ENCODE measurements at regions not wholly inside any gene's neighbourhood (a gene's known extent, or its start where the extent isn't known, plus 50 kb on each side); places are given as distances from the start of the nearest gene placed in this dataset.
"Not testable (repeated sequence)": the region's sequence is repeated elsewhere in the genome, so short reads cannot be mapped to it uniquely, and the experiment has no call there.

DNA sequence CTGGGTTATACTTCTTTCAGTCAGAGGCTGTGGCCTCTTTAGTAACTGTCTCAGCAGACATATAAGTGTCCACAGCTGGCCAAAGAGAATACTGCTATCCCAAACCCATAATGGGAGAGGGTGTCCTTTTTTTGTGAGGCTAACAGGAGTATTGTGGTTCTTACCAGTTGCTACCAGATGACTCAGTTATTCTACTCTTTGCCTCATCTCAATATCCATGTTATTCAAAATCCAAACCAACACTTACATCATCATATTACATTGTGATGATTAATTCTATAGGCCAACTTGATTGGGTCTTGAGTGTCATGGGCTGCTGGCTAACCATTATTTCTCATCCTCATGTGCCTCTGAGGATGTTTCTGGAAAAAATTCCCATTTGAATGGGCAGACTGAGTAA lies 120.9 kb downstream of the TMEM168 start:
- DNase-seq: no peak

DNA sequence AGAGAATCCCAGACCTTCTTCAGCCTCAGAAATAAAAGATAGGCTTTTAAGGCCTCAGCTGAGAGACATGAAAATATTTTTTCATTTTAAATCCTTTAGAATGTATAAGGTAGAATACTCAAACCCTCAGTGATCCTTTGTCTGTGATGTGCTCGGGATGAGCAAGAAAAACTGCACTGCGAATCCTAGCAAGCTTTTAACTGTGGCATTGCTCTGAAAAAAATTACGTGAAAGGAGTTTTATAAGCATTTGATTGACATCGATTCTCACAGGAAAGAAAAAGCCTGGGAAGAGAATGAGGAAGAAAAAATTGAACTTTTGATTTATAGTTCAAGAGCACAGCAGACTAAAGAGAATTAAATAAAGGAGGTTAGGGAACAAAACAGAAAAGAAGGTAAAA lies 120.0 kb downstream of the TMEM168 start:
- no peak for DNase-seq

DNA sequence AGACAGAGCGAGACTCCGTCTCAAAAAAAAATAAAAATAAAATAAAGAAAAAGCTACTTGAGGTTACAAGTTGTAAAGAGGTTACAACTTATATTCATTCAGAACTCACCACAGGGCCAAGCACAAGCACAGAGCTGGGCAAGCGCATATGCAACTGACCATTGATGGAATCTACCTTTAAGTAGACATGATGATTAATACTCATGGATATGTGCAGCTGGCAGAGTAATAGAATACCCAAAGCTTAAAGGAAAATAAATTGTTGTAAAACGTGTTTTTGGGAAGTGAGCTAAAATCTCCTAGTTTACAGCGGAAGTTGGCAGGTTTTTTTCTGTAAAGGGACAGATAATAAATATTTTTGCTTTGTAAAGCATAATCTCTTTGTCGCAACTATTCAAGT lies 111.6 kb downstream of the TMEM168 start:
- no peak for DNase-seq

DNA sequence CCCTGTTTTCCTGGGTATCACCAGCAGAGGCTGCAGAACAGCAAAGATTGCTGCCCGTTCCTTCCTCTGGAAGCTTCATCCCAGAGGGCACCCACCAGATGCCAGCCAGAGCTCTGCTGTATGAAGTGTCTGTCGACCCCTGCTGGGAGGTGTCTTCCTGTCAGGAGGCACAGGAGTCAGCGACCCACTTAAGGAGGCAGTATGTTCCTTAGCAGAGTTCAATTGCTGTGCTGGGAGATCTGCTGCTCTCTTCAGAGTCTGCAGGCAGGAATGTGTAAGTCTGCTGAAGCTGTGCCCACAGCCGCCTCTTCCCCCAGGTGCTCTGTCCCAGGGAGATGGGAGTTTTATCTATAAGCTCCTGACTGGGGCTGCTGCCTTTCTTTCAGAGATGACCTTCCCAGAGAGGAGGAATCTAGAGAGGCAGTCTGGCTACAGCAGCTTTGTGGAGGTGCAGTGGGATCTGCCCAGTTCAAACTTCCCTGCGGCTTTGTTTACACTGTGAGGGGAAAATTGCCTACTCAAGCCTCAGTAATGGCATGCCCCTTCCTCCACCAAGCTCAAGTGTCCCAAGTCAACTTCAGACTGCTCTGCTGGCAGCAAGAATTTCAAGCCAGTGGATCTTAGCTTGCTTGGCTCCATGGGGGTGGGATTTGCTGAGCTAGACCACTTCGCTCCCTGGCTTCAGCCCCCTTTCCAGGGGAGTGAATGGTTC lies 100.6 kb downstream of the TMEM168 start:
- not testable (repeated sequence) for DNase-seq

DNA sequence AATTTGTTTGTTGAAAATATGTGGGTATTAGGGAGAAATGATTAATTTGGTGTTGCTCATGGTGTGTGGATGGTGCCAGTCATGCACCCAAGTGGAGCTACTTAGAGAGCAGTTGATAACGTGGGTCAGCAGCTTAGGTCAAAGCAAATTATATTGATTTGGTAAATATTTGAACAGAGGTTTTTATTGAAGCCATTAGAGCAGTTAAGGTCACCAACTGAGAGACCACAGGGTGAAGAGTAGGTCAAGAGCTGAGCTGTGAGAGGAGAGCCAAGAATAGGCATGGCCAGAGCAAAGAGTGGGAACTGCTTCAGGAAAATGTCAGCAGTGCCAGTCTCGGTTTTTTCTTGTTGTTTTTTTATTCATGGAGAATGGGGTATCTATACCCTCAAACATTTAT lies 97.9 kb downstream of the TMEM168 start:
- DNase-seq: no peak

DNA sequence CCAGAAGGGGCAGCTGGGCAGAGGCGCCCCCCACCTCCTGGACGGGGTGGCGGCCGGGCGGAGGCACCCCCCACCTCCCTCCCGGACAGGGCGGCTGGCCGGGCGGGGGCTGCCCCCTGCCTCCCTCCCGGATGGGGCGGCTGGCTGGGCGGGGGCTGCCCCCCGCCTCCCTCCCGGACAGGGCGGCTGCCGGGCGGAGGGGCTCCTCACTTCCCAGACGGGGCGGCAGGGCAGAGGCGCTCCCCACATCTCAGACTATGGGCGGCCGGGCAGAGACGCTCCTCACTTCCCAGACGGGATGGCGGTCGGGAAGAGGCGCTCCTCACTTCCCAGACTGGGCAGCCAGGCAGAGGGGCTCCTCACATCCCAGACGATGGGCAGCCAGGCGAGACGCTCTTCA lies 93.0 kb downstream of the TMEM168 start:
- DNase-seq: not testable (repeated sequence)

DNA sequence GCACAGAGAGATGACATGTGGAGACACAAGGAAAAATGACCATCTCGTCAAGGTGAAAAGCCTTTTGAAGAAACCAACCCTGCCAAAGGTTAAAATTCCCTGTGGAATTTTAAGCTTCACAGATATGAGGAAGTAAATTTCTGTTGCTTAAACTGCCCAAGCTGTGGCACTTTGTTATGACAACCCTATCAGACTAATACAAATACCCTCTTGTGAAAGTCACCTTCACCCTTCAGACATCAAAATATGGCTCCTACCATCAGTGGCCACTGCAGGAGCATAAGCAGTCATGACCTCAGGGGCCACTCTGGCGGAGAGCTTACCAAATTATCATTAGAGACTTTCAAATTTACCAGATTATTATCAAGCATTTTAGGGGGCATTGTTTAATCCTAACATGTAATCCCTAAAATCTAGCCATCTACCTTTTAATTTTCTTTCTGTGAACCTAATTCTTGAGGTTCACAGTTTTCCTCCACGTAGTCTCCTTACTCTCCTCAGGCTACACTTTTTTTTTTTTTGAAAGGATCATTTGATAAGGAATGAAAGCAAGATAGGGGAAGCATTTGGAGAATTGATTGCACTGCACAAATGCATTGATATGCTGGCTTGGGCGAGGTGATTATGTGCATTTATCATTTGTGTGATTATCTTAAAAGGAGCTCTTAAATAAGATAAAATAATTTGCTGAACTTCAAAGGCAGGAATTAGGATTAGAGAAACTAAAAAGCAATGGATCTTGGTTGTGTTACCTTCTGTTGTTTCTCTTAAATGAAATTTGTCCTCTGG lies 90.3 kb downstream of the TMEM168 start:
- no peak for DNase-seq

DNA sequence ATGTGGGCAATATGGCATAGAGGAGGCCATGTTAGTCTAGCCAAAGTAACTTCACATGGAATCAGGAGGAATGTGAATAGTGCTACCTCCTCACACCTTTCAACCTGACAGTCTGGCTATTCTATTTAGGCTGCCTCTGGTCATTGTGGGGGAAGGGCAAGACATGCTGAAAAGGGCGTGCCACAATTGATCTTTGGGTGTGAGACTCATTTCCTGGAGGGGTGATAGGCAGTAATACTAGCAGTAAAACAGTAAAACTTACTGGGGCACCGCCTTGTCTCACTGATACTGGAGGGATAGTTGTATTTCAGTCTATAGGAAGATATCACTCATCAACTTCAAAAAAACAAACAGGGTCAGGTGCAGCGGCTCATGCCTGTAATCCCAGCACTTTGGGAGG lies 88.7 kb downstream of the TMEM168 start:
- DNase-seq: no peak

DNA sequence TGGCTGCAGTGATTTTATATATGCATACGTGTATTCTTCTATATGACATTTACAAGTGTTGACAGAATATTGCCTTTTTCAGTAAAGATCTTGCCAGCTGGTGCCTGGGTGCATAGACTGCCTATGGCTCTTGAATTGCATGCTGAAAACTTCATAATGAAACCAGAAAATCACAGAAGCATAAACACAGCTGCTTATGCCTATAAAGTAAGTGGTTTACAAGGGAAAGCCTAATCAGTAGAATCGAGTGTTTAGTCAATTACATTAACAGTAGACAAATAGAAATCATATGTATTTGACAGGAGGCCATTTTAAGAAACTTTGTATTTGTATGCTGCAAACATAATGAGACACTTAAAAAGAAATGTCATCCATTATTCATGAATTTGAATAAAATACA lies 82.5 kb downstream of the TMEM168 start:
- DNase-seq: peak in 1 of 58 donors; percentile 1

DNA sequence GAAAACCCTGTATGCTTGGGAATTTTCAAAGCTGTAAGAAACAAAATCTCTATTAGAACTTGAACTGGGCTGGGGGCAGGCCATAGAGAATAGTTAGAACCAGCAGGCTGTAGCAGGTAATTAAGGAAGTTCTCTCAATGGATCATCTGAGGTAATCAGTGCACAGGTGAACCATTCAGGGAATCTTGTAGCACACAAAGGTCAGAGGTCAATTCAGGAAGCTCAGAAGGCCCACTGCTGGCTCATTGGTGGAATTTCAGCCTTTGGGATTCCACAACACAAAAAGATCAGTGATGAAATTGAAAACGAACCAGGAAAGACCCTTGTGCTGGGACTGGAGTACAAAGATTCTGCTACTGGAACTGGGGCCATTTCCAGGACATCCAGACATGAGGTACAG lies 82.0 kb downstream of the TMEM168 start:
- DNase-seq: no peak

Measured in anterior cingulate cortex (tissue), 58 donors.